GM19397 (cell line): ENCODE measurements at regions not wholly inside any gene's neighbourhood (a gene's known extent, or its start where the extent isn't known, plus 50 kb on each side); places are given as distances from the start of the nearest gene placed in this dataset.

Experiments used
- ATAC-seq: cut with Tn5 transposase; IDR thresholded peaks from one replicate; pipeline ENCODE4 v1.9.1; 2021; ENCODE audit warnings: mild to moderate bottlenecking, moderate library complexity; ENCODE audit not compliant: unreplicated experiment

DNA sequence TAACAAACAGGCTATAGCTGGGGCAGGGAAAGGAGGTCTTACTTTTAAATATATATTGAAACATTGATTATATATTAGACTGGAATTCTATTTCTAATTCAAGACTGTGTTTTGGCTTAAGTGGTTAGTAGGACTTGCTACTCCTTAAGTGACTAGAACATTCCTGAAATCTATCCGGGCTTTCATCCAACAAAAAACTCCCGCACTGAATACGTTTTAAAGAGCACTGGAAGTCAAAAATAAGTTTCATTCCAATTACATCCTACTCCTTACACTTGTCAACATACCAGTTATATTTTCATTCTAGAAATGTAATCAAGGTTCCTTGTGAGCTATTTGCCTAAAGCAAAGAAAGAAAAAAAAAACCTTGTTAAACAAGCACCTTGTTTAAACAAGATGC is 204.6 kb downstream of the SP3 start:
- no peak for ATAC-seq

DNA sequence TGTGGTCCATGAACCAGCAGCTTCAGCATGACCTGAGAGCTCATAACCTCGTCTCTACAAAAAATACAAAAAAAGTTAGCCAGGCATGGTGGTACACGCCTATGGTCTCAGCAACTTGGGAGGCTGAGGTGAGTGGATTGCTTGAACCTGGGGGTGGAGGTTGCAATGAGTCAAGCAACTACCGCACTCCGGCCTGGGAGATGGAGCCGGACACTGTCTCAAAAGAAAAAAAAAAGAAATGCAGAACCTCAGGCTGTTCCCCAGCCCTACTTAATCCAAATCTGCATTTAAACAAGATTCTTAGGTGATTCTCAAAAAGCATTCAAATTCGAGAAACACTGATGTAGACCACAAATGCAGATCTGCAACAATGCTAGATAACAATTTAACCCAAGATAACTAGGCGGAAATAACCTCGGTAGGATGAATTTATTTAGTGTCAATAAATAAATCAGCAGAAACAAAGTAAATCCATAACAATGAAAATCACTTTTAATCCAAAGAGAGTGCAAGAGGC is 203.5 kb downstream of the SP3 start:
- no peak for ATAC-seq

DNA sequence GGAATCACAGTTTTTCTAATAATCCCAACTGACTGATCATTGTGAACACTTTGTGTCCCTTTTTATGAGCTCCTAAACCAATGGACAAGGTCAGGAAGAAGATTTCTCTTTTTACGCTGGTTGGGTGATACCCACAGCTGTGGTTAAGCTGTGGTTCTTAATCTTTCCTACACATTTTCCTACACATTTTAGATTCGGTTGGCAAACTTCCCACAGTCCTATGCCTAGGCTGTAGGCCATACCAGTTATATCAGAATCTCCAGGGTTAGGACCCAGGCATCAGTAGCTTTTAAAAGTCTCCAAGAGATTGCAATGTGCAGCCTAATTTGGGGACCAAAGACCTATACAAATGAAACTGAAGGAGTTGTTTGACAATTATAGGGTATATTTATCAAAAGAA is 203.0 kb downstream of the SP3 start:
- no peak for ATAC-seq

DNA sequence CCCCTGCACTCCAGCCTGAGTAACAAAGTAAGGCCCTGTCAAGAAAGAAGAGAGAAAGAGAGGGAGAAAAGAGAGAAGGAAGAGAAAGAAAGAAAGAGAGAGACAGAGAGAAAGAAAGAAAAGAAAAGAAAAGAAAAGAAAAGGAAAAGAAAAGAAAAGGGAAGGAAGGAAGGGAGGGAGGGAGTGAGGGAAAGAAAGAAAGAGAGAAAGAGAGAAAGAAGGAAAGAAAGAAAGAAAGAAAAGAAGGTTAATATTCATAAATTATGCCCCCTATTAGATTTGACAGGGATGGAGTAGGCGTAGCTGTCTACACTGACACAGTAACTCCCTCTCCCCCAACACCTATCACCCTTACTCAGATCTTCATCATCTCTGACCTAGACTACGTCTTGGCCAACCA is 202.3 kb downstream of the SP3 start:
- no peak for ATAC-seq

DNA sequence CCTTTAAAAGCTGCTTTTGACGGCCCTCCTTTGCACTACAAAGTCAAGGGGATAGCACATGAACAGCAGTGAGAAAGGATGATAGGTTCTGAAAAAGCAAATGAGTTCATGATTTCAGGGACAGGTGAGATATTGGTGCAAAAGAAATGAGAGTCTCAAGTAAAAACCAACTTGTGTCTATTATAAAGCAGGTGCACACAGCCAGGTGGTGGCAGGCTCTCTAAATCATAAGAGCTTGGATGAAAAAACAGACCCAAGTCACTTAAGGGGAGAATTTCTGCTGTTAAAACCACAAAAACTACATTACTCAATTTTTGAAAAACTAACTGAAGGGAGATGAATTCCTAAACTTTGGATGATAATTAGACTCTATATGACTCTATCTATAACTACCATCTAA is 201.5 kb downstream of the SP3 start:
- ATAC-seq, result no peak

DNA sequence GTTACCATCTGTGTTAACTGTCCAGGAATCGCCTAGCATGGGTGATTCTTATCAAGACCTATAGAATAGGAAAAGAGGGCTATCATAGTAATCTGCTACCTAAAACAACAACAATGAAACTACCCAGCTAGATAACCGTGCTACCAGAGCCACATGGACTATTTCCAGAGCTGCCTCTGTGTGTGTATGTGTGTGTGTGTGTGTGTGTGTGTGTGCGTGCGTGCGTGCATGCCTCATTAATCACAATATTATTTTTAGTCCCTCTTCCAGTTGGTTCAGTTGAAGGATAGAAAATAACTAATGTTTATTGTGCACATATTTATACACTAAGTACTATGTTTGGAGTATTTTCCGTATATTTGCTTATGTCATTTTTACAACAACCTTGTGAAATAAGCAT is 201.1 kb downstream of the SP3 start:
- no peak for ATAC-seq

DNA sequence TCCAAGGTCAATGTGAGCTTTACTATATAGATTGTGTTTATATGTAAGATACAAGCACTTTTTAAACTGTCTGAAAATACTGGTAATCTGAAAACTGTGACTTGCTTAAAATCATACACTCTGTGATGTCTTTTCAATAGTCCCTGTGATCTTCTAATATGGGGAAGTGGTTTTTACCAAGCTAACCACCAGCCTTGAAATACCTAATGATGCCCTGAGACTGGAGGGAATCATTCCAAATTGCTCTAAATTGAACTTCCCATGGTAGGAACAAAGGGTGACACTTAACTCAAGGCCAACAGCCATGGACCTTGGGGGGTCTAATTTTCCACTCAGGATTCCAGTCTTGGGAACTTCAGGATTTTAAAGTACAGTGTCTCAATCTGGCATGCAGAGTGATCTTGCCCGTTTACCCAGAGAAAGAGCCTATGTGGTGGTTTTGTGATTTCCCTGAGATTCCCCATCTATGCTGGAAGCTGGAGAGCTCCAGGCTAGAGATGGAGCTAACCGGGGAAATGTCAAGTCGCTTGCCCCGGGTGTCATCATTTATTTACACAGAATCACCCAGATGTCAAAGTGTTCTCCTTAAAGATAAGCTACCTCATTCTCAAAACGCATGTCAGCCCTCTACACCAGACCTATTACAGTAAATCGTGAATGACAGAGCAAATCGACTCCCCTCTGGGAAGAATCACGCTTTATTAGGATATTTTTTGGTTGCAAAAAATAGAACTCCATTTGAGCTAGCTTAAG is 198.5 kb downstream of the SP3 start:
- ATAC-seq, result no peak

DNA sequence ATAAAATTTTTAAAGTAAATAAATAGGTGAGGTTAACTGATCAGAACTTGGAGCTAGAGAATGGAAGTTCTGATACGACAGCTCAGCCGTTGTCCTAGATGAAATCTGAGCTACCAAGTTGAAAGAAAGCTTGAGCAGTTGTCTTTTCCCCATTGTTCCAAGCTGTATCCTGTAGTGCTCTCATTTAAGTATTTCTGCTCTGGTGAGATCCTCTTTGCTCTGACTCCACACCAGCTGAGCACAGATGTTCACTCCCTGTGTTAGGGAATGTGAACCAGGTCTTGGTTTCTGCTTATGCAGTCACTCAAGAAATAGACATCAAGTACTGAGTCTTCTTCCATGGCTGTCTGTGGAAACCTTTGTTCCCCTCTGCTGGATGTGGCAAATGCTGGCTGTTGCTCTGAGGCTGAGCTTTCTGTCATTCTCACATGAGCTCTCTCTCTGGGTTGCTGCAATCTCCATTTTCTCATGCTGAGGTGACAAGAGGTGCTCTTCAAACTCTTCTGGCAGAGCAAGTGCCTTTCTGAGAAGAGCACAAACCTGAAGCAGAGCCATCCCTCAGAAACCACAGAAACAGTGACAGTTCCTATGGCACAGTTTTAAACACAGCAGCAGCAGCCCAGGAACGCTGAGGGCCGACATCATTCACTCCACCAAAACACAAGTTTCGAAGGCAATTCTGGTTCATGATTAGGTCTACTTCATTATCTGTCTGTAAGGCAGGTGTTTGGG is 194.1 kb downstream of the SP3 start:
- no peak for ATAC-seq

DNA sequence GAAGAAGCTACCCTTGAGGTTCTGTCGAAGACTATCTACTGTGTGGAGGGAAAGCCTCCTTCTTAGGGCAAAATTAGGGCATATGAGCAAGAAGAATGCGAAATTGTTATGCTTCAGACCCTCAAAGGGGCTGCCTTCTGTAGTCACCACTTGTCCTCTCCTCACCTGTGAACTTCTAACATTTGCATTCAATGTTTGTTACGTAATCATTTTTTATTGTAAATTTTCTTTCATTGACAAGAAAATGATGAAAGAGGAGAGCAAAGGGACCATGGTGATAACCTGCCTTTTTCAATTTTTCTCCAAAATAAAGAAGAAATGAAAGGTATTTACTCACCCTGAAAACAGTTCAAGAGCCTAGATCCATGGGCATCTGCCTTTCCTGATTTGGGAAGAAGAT is 193.0 kb downstream of the SP3 start:
- ATAC-seq, result no peak

DNA sequence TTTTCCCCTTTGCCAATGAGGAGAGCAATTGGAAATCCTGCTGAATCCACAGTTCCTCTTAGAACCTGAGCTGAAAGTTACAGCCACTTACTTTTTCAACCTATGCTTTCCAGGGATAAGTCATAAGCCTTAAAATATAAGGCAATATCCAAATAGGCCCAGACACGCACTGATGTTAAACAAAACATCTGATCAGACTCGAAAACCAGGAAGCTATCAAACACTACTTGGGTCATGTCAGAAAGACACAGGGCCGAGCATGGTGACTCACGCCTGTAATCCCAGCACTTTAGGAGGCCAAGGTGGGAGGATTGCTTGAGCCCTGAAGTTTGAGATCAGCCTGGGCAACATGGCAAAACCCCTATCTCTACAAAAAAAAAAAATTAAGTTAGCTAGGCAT is 192.1 kb downstream of the SP3 start:
- no peak for ATAC-seq

DNA sequence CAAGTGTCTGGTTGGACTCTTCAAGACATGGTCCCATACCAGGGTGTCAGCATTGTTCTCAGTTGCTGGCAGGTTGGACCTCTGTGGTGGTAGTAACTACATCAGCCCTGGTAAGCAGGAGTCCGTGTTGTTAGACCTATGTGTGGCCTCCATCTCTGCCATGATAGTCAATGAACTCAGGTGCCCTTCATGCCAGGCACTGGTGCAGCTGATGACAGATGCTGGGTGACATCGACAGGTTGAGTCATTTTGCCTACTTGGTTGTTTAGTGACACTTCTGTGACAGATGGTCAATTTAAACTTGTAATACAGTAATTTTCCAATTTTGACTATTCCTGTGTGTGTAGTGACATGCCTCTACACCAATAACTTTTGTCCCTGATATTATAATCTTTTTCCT is 189.7 kb downstream of the SP3 start:
- no peak for ATAC-seq

DNA sequence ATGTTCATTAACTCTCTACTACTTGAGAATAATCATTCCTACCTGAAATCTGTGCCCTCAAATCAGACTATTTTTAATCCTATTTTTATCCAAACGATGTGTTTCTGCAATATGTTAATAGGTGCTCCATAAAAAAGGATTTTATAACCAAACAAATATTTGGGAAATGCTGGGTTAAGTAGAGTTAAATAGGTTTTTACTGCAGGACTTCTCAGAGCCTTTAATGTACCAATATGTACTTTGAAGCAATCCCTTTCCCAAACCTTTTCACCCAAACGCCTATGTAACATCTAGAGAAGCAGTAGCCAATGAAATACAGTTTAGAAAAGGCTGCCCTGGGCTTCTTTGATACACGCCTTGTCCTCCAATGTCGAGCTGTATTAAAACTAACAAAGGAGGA is 182.5 kb downstream of the SP3 start:
- no peak for ATAC-seq

DNA sequence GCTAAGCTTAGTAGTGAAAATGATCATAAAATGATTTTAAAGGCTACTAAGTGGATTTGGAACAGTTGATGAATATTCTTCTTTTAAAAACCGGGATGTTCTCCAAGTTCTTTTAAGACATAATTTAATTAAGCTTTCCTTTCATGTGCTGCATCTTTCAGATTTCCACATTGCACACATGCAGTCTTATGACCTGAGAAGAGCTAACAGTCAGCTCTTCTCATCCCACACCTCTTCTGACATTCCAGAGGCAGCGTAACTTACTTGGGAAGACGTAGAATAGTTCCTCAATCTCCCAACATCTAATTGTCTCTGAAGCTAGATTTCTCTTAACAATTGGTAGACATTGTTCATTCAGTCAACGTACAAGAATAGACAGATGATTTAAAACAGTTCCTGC is 181.8 kb downstream of the SP3 start:
- no peak for ATAC-seq

DNA sequence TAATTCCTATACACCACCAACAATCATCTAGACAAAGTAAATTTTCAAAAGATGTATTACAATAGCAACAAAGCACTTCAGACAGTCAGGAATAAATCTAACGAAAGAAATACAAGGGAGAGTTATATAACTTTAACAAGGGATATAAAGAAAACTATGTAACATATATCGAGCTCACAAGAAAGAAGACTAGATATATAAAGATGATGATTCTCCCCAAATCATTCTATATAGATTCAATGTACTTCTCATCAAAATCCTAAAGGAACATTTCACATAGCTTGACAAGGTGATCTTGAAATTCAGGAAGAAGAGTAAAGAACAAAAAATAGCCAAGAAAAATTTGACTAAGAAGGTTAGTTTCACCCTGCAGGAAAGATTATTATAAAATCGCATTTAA is 179.4 kb downstream of the SP3 start:
- no peak for ATAC-seq

DNA sequence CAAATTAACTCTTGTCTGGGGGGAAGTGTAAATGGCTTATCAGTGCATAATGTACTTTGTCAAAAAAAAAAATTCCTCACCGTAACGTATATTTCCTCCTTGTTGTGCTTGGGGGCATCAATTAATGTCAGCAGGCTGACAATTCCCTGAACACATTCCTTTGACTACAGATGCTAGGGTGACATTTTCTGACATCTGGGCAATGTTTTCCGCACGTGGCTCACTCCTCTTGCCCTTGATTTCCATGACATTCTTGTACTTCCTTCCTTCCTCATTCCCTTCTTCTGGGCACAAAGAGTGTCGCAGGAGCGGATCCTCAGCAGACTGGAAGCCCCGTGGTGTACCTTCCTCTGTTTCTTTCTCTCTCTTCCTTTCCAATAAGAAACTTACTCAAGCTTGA is 173.7 kb downstream of the SP3 start:
- no peak for ATAC-seq

DNA sequence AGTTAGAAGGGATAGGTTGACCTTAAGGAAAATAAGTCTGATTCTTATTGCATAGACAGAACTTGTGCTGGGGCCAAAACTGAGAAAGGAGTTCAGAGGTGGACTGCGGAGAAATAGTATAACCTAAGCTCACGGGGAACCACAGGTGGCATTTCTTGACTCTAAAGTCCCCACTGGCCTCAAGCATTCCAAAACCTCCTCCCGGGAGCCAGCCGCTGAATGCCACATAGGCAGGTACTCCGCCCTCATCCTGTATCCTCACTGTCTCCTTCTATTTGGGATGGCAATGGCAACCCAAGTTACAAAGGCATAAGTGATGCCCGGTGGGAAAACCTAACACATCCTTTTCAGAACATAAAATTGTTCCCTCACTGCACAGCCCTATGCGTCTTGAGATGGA is 173.0 kb downstream of the SP3 start:
- ATAC-seq, result no peak

DNA sequence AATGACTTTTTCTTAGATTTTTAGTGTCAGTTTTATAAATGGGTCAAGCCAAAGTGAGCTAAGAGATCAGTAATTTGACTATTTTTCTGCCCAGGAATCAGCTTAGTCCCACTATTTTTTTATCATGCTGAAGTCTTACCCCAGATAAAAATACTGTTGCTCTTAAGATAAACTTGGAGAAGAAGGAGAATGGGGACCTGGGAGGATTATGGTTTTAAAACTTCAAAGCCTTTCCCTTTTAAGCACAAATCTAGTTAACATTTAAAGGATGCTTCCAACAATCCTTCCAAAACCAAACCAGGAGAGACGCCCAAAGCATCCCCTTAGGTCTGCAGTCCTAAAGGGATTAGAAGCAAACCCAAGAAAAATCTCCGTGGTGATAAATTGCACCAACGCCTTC is 172.4 kb downstream of the SP3 start:
- no peak for ATAC-seq

DNA sequence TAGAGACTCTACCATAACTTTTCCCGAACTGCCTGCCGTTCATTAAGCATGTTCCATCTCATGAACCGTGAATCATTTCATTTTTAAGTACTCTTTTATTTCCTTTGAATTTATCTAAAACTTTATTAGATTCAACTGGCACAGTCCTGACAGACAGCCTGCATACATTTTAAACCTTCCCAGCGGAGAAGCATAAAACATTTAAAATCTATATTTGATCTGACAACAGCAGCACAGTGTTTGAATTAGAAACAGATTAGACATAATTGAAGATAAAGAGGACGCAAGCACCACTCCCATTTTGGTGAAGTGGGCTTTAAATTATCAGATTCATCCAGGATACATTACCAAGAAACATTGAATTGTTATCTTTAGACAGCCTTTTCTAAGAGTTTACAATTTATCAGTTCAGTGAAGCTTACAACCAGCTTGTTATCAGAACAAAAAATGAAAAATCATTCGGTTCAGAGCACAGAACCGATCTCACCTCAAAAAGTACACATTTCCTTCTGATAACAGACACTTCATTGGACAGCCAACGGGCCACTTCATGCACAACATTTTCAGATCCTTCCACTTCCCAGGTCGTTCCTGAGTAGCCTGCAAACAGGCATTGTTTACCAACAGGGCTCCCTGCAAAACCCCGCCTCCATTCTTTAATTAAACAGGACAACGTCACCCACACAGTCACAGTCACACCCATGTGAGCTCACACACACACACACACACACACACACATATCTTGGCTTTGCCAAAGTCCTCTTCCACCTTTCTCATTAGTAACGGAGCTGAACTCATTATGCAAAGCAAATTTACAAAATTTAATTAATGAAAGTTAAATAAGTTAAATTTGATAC is 171.2 kb downstream of the SP3 start:
- ATAC-seq, result no peak

DNA sequence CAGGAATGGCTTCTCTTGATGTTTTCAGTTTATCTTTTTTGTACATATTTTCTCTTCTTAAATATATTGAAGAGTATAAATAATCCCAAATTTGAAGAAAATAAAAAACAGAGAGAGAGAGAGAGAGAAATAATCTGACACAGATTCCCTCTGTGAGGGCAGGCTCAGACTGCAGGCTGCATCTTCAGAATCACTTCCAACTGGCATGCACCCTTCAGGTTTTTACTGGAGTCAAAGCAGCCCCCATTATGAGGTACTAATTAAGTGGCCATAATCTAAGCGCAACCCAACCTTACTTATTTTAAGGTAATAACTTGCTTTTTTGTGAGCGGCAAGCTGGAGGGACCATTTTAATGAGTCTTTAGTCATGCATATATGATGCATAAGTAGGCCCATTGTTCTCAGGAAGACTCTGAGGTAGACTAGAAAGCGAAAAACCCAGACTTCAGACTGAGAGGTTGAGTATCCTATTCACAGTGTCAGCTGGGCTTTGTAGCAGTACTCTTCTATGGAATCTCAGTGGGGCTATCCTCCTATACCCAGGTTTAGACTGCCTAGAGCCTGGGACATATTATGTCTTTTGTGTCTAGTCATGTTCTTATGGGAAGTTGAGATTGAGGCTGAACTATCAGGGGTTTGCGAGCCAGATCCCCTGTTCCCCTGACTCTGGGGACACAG is 167.4 kb downstream of the SP3 start:
- no peak for ATAC-seq

DNA sequence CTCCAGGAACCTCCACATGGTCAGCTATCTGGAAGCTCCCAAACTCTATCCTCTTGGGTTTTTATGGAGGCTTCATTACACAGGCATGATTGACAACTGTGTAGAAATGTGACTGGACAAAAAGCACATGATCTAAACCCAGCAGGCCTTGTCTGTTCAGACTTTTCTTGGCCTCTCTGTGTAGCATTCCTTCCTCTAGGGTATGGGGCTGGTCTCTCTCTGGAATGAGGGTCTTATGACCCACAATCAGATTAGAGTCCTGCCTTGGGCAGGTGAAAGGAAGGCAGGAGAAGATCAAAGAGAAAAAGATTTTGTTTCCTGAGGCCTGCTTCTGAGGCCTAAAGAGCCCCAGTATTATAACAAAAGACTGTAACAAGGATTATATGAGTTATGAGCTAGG is 162.7 kb downstream of the SP3 start:
- no peak for ATAC-seq

DNA sequence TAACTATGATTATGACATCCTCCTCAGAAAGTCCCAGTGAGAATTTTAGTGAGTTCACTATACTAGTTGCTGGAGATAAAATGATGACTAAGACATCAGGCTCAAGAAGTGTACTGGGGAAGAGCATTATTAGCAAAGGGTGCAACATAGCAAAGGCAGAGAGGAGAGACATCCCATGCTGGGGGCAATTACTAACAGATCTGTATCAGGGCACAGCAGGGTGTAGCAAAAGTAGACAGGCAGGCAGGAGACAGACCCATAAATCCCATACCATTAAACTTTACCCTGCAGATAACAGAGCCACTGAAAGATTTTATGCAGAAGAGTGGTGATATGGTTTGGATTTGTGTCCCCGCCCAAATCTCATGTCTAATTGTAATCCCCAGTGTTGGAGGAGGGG is 161.7 kb downstream of the SP3 start:
- ATAC-seq, result no peak
